ENCODE measurements at regions not wholly inside any gene's neighbourhood (a gene's known extent, or its start where the extent isn't known, plus 50 kb on each side); places are given as distances from the start of the nearest gene placed in this dataset.

DNA sequence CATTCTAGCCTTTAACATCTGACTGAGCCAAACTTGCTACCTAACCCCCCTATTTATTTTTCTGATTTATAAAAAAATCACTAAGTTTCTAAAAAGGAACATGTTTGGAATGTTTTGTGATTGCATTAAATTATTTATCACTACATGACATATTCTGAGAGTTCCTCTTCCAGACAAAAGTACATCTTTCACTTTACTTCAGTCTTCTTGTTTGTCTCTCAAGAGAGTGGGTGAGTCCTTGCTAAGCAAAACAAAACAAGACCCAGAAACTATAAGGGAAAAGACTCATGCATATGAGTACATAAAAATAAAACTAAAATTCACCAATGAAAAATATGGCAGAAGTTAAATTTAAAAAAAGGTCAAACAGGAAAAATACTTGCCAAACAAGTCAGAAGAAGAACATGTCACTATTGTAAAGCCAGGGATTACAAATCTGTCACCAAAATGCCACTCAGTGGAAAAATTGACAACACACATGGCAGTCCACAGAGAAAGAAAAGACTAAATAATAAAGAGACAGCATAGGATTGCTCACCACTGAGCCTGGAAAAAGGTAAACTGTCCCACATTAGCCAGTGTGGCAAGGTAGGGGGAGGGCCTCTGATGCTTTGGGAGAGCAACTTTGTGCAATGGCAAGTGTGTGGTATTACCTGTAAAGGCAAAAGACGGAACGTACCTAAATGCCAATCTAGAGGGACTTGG, 166.7 kb upstream of the ZNF32 start:
- TF ChIP-seq, protein P1, sequence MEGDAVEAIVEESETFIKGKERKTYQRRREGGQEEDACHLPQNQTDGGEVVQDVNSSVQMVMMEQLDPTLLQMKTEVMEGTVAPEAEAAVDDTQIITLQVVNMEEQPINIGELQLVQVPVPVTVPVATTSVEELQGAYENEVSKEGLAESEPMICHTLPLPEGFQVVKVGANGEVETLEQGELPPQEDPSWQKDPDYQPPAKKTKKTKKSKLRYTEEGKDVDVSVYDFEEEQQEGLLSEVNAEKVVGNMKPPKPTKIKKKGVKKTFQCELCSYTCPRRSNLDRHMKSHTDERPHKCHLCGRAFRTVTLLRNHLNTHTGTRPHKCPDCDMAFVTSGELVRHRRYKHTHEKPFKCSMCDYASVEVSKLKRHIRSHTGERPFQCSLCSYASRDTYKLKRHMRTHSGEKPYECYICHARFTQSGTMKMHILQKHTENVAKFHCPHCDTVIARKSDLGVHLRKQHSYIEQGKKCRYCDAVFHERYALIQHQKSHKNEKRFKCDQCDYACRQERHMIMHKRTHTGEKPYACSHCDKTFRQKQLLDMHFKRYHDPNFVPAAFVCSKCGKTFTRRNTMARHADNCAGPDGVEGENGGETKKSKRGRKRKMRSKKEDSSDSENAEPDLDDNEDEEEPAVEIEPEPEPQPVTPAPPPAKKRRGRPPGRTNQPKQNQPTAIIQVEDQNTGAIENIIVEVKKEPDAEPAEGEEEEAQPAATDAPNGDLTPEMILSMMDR (conservative IDR thresholded peaks at IDR 0.05; ENCODE audit: low read depth, low read length), result no peak
- H3K4me3 ChIP-seq (ENCODE audit: low read length), result no peak overlapping the region
- DNase-seq (ENCODE audit: low read depth), result no peak

DNA sequence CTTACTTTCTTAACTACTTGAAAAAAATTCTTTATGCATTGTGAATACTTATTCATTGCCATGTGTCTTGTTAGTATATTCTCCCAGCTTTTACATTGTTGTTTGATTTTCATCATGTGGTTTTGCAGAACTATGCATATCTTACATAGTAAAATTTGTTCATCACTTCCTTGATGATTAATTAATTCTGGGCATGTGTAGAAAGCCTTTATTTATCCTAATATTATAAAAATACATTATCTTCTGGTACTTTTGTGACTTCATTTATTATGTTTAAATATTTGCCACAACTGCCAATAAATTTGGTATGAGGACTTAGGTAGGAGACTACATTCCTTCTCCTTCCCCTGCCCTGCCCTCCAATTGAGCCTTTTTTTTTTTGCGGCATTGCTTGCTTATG, 166.0 kb upstream of the ZNF32 start:
- H3K4me3 ChIP-seq (ENCODE audit: low read length), result no peak overlapping the region
- DNase-seq (ENCODE audit: low read depth), result no peak
- TF ChIP-seq, protein P1 (conservative IDR thresholded peaks at IDR 0.05; ENCODE audit: low read depth, low read length), result no peak

DNA sequence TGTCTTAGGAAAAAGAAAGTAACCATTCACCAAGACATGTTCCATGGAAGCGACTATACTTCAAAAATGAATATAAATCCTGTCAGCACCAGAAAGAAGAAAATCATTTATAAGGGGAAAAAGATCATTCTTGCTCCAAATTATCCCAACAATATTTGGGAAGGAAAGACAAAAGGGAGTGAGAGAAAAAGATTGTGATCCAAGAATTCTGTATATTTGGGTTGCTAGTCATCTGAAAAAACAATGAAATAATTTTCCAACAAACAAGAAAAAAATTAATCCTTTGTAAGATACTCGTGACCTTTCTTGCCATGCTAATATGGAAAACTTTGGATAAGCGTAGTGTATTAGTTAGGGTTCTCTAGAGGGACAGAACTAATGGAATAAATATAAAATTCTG, 163.2 kb upstream of the ZNF32 start:
- DNase-seq (ENCODE audit: low read depth), result no peak
- TF ChIP-seq, protein P1 (conservative IDR thresholded peaks at IDR 0.05; ENCODE audit: low read depth, low read length), result no peak
- H3K4me3 ChIP-seq (ENCODE audit: low read length), result no peak overlapping the region

DNA sequence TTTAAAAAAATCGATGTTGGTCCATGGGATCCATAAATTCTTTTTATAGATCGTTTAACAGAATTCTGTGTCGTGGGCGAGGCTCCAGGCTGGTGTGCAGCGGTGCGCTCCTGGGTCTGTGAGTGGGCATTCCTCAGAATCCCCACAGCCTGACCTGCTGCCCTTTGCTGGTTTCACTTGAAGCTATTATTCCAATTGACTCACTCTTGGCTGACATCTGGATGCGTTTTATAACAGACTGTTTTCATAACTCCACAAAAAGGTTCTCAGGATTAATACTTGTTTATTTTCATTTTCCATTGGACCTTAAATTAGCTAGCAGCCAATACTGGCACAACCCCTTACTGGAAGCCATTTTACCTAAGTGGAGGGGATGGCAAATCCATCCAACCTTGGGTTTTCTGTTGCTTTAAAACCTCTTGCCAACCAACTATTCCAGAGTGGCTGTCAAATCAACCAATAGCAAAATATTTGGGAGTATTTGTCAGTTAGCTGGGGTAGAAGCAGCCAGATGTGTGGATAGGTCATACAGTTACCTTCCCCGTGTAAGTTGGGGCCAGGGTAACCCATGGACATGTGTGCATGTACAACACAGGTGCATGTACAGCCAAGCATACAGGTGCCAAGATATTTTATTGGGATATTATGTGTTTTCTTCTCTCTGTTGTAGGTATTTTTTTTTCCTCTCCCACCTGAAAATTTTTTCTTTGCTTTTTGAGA, 160.7 kb upstream of the ZNF32 start:
- no peak overlapping the region for H3K4me3 ChIP-seq (ENCODE audit: low read length)
- no peak for DNase-seq (ENCODE audit: low read depth)
- TF ChIP-seq, protein P1 (conservative IDR thresholded peaks at IDR 0.05; ENCODE audit: low read depth, low read length), result no peak

DNA sequence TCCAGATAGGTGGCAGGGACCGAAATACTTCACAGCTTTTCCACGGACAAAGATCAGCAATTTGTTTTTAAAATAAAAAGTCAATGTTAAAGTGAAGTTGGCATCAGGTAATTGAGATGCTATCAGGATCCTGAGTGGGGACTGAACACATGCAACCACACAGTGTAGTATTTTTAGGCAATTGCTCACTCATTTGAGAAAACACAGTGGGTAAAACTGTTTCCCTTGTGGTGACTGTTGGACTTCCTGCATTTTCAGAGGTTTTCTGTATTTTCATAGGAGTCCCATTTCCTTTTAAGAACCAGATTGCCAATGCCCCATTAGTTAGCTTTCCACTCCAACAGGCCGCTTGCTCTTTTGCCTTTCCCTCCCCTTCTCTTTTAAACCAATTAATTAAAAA, 159.5 kb upstream of the ZNF32 start:
- TF ChIP-seq, protein P1 (conservative IDR thresholded peaks at IDR 0.05; ENCODE audit: low read depth, low read length), result no peak

DNA sequence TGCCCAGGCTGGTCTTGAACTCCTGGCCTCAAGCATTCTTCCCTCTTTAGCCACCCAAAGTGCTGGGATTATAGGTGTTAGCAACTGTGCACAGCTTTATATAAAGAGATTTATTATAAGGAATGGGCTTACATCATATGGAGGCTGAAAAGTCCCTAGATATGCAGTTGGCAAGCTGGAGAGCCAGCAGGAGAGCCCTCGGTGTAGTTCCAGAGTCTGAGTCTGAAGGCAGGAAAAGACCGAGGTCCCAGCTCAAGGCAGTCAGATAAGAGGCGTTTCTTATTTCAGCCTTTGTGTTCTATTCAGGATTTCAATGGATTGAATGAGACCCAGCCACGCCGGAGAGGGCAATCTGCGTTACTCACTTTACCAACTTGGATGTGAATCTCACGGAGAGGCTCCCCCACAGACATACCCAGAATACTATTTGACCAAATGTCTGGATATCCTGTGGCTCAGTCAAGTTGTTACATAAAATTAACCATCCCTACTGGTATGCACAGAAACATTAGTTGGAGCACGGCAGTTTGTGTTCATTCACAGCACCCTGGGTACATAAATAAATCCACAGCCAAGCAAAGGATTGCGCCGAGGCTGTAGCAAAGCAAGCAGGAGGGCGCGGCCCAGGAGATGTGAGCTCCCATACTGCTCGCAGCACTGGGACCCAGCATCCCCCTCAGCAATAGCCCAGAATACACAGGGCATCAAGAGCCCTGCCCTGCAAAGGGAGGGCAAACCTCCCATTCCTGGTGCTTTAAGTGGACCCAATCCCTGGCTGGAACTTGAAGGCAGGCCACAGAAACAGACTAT, 158.4 kb upstream of the ZNF32 start:
- TF ChIP-seq, protein P1 (conservative IDR thresholded peaks at IDR 0.05; ENCODE audit: low read depth, low read length), result no peak
- no peak overlapping the region for H3K4me3 ChIP-seq (ENCODE audit: low read length)
- DNase-seq (ENCODE audit: low read depth), result no peak

More for the DNA sequence above, 159.5 kb upstream of the ZNF32 start:
- no peak for DNase-seq (ENCODE audit: low read depth)
- H3K4me3 ChIP-seq (ENCODE audit: low read length), result no peak overlapping the region
